HepG2 (cell line): ENCODE measurements at regions not wholly inside any gene's neighbourhood (a gene's known extent, or its start where the extent isn't known, plus 50 kb on each side); places are given as distances from the start of the nearest gene placed in this dataset.

Experiments
- CHD4 ChIP-seq: fragments of 200-600 bp; sonication (generic); IDR thresholded peaks from 2 replicates; pipeline ENCODE4 v1.7.0; 2017; ENCODE audit warnings: mild to moderate bottlenecking, low read length, borderline replicate concordance
- ELF3 ChIP-seq: IDR thresholded peaks from 2 replicates; pipeline ENCODE4 v1.6.1; 2016; ENCODE audit warnings: missing genetic modification reagents, missing compliant biosample characterization
- HOXA5 ChIP-seq: sonication (generic); formaldehyde crosslinking; IDR thresholded peaks from 2 replicates; pipeline ENCODE4 v1.4.0; 2020; ENCODE audit warnings: missing genetic modification reagents
- LCORL ChIP-seq, 2 experiments: fragments of 450-650 bp in 1 of 2; sonication (generic) in 1 of 2; formaldehyde crosslinking in 1 of 2; IDR thresholded peaks; 2 replicates each; pipeline versions ENCODE4 v1.5.0 to v1.6.1; 2017 to 2020; ENCODE audit warnings: antibody characterized with exemption in 1 of 2, missing genetic modification reagents in 1 of 2
- NKX3-1 ChIP-seq: sonication (generic); formaldehyde crosslinking; IDR thresholded peaks from 2 replicates; pipeline ENCODE4 v1.5.0; 2020; ENCODE audit warnings: missing genetic modification reagents
- NR2F6 ChIP-seq, 2 experiments: IDR thresholded peaks; 2 replicates each; pipeline ENCODE4 v1.6.1; 2016; ENCODE audit warnings: antibody characterized with exemption in 1 of 2, mild to moderate bottlenecking in 1 of 2
- TGIF2 ChIP-seq: IDR thresholded peaks from 2 replicates; pipeline ENCODE4 v1.6.1; 2016; ENCODE audit warnings: control low read depth, missing compliant biosample characterization
- ZNF235 ChIP-seq: sonication (generic); formaldehyde crosslinking; IDR thresholded peaks from 2 replicates; pipeline ENCODE4 v1.8.1; 2023; ENCODE audit warnings: mild to moderate bottlenecking, missing genetic modification reagents, borderline replicate concordance
- ZNF331 ChIP-seq: sonication (generic); formaldehyde crosslinking; IDR thresholded peaks from 2 replicates; pipeline ENCODE4 v1.4.0; 2020; ENCODE audit warnings: missing genetic modification reagents
- ZNF570 ChIP-seq: sonication (generic); formaldehyde crosslinking; IDR thresholded peaks from 2 replicates; pipeline ENCODE4 v1.4.0; 2020; ENCODE audit warnings: mild to moderate bottlenecking, missing genetic modification reagents, borderline replicate concordance
- ZSCAN12 ChIP-seq: sonication (generic); formaldehyde crosslinking; IDR thresholded peaks from 2 replicates; pipeline ENCODE4 v1.9.0; 2021; ENCODE audit warnings: mild to moderate bottlenecking, missing genetic modification reagents
- TF ChIP-seq, protein P1 (sequence below), 2 experiments: sonication (generic) in 1 of 2; formaldehyde crosslinking in 1 of 2; IDR thresholded peaks; 2 replicates each; pipeline versions ENCODE4 v1.5.1 to v1.6.1; 2011 to 2020; ENCODE audit warnings: borderline replicate concordance in 1 of 2, low read depth in 1 of 2, low read length in 1 of 2, mild to moderate bottlenecking in 1 of 2, missing genetic modification reagents in 1 of 2, moderate library complexity in 1 of 2
- TF ChIP-seq, protein P2 (sequence below): IDR thresholded peaks from 2 replicates; pipeline ENCODE4 v1.6.1; 2012; ENCODE audit warnings: low read depth, low read length, improper control_type of control experiment
- TF ChIP-seq, protein P3 (sequence below): IDR thresholded peaks from 2 replicates; pipeline ENCODE4 v1.6.1; 2016; ENCODE audit warnings: missing compliant biosample characterization, missing genetic modification reagents, borderline replicate concordance
- TF ChIP-seq, protein P4 (sequence below): sonication (generic); formaldehyde crosslinking; IDR thresholded peaks from 2 replicates; pipeline ENCODE4 v1.4.0; 2020; ENCODE audit warnings: missing genetic modification reagents
- TF ChIP-seq, protein P5 (sequence below): sonication (generic); formaldehyde crosslinking; IDR thresholded peaks from 2 replicates; pipeline ENCODE4 v1.5.0; 2020; ENCODE audit warnings: mild to moderate bottlenecking, missing genetic modification reagents, borderline replicate concordance
- TF ChIP-seq, protein P6 (sequence below): IDR thresholded peaks from 2 replicates; pipeline ENCODE4 v1.6.1; 2016; ENCODE audit warnings: missing genetic modification reagents, missing compliant biosample characterization

DNA sequence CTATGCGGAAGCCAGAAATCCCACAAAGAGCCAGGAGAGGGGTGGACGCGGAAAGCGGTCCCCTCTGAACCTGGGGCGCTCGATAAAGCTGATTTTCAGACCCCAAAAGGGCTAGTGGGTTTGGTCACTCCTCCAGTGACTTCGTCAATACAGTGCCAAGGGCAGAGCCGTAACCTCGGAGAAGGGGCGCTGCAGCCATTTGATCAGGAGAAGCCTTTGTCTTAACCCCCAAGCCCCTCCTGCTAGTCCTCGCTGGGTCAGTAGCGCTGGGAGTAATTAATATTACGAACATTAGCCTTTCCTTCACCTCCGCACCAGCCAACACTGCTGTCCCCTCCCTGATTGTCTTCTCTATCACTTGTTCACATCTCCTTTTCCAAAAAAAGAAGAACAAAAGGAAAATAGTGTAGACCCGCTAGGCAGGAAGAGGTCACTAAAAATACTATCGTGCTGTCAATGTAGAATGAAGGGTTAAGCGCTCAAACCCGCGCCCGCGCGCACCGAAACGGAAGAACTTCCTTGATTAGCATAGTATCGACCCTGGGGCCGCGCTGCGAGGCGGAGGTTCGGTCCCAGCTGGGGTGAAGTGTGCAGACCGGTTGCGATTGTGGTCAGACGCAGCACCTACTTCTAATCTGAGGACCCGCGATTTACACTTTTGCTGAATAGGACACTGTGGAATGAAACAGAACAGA lies 63.2 kb upstream of the MAPRE2 start (continued):
- TF ChIP-seq CHD4 = 0 out of 2 replicates have a peak, but pooled peaks have one; percentile 8
- TF ChIP-seq, protein P1, sequence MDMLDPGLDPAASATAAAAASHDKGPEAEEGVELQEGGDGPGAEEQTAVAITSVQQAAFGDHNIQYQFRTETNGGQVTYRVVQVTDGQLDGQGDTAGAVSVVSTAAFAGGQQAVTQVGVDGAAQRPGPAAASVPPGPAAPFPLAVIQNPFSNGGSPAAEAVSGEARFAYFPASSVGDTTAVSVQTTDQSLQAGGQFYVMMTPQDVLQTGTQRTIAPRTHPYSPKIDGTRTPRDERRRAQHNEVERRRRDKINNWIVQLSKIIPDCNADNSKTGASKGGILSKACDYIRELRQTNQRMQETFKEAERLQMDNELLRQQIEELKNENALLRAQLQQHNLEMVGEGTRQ (IDR thresholded peaks at IDR 0.05; ENCODE audit: low read depth, low read length) = no peak
- TF ChIP-seq, protein P1 (CRISPR knock-in tag; IDR thresholded peaks at IDR 0.05; ENCODE audit: borderline replicate concordance) = no peak
- TF ChIP-seq, protein P2, sequence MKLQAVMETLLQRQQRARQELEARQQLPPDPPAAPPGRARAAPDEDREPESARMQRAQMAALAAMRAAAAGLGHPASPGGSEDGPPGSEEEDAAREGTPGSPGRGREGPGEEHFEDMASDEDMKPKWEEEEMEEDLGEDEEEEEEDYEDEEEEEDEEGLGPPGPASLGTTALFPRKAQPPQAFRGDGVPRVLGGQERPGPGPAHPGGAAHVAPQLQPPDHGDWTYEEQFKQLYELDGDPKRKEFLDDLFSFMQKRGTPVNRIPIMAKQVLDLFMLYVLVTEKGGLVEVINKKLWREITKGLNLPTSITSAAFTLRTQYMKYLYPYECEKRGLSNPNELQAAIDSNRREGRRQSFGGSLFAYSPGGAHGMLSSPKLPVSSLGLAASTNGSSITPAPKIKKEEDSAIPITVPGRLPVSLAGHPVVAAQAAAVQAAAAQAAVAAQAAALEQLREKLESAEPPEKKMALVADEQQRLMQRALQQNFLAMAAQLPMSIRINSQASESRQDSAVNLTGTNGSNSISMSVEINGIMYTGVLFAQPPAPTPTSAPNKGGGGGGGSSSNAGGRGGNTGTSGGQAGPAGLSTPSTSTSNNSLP = peak; percentile 57
- no peak for TF ChIP-seq ZNF235 (CRISPR knock-in tag)
- TF ChIP-seq NKX3-1 (CRISPR knock-in tag) = no peak
- peak; percentile 20; the same call in 1 of the 2 replicates for TF ChIP-seq ZNF331
- TF ChIP-seq, protein P3, sequence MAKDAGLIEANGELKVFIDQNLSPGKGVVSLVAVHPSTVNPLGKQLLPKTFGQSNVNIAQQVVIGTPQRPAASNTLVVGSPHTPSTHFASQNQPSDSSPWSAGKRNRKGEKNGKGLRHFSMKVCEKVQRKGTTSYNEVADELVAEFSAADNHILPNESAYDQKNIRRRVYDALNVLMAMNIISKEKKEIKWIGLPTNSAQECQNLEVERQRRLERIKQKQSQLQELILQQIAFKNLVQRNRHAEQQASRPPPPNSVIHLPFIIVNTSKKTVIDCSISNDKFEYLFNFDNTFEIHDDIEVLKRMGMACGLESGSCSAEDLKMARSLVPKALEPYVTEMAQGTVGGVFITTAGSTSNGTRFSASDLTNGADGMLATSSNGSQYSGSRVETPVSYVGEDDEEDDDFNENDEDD (CRISPR knock-in tag) = peak; percentile 54; the same call in 1 of the 2 replicates
- TF ChIP-seq, protein P4, sequence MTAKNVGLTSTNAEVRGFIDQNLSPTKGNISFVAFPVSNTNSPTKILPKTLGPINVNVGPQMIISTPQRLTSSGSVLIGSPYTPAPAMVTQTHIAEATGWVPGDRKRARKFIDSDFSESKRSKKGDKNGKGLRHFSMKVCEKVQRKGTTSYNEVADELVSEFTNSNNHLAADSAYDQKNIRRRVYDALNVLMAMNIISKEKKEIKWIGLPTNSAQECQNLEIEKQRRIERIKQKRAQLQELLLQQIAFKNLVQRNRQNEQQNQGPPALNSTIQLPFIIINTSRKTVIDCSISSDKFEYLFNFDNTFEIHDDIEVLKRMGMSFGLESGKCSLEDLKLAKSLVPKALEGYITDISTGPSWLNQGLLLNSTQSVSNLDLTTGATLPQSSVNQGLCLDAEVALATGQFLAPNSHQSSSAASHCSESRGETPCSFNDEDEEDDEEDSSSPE (CRISPR knock-in tag) = peak; percentile 44; the same call in 1 of the 2 replicates
- TF ChIP-seq, protein P5, sequence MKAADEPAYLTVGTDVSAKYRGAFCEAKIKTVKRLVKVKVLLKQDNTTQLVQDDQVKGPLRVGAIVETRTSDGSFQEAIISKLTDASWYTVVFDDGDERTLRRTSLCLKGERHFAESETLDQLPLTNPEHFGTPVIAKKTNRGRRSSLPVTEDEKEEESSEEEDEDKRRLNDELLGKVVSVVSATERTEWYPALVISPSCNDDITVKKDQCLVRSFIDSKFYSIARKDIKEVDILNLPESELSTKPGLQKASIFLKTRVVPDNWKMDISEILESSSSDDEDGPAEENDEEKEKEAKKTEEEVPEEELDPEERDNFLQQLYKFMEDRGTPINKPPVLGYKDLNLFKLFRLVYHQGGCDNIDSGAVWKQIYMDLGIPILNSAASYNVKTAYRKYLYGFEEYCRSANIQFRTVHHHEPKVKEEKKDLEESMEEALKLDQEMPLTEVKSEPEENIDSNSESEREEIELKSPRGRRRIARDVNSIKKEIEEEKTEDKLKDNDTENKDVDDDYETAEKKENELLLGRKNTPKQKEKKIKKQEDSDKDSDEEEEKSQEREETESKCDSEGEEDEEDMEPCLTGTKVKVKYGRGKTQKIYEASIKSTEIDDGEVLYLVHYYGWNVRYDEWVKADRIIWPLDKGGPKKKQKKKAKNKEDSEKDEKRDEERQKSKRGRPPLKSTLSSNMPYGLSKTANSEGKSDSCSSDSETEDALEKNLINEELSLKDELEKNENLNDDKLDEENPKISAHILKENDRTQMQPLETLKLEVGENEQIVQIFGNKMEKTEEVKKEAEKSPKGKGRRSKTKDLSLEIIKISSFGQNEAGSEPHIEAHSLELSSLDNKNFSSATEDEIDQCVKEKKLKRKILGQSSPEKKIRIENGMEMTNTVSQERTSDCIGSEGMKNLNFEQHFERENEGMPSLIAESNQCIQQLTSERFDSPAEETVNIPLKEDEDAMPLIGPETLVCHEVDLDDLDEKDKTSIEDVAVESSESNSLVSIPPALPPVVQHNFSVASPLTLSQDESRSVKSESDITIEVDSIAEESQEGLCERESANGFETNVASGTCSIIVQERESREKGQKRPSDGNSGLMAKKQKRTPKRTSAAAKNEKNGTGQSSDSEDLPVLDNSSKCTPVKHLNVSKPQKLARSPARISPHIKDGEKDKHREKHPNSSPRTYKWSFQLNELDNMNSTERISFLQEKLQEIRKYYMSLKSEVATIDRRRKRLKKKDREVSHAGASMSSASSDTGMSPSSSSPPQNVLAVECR (CRISPR knock-in tag) = peak; percentile 20; the same call in 1 of the 2 replicates
- TF ChIP-seq ZNF570 = no peak
- TF ChIP-seq ZSCAN12 = no peak
- 0 out of 2 replicates have a peak, but pooled peaks have one; percentile 48 for TF ChIP-seq TGIF2 (CRISPR knock-in tag)
- TF ChIP-seq LCORL (IDR thresholded peaks at IDR 0.05) = no peak
- 0 out of 2 replicates have a peak, but pooled peaks have one; percentile 38 for TF ChIP-seq LCORL (CRISPR knock-in tag; IDR thresholded peaks at IDR 0.05)
- peak; percentile 35; the same call in 1 of the 2 replicates for TF ChIP-seq HOXA5 (CRISPR knock-in tag)
- no peak for TF ChIP-seq NR2F6 (IDR thresholded peaks at IDR 0.05)
- TF ChIP-seq NR2F6 (CRISPR knock-in tag; IDR thresholded peaks at IDR 0.05) = 0 out of 2 replicates have a peak, but pooled peaks have one; percentile 48
- TF ChIP-seq ELF3 = peak; percentile 84
- TF ChIP-seq, protein P6, sequence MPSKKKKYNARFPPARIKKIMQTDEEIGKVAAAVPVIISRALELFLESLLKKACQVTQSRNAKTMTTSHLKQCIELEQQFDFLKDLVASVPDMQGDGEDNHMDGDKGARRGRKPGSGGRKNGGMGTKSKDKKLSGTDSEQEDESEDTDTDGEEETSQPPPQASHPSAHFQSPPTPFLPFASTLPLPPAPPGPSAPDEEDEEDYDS (CRISPR knock-in tag) = no peak
